ENCODE measurements at regions not wholly inside any gene's neighbourhood (a gene's known extent, or its start where the extent isn't known, plus 50 kb on each side); places are given as distances from the start of the nearest gene placed in this dataset.
"Not testable (repeated sequence)": the region's sequence is repeated elsewhere in the genome, so short reads cannot be mapped to it uniquely, and the experiment has no call there.

GRCh38 chrX:121823406-121823805 is 776.0 kb downstream of the GLUD2 start:
- no peaks in the 10 kb centered on the region for H3K27me3 Mint-ChIP-seq
- DNase-seq: no peak
- H3K9me3 Mint-ChIP-seq: no peaks in the 10 kb centered on the region
- H3K27ac Mint-ChIP-seq: no peak overlapping the region
- CTCF ChIA-PET: no interaction called here
- no peaks in the 10 kb centered on the region for H3K36me3 Mint-ChIP-seq
- no peaks in the 10 kb centered on the region for H3K4me1 Mint-ChIP-seq
- H3K4me3 Mint-ChIP-seq: no peak overlapping the region

DNA sequence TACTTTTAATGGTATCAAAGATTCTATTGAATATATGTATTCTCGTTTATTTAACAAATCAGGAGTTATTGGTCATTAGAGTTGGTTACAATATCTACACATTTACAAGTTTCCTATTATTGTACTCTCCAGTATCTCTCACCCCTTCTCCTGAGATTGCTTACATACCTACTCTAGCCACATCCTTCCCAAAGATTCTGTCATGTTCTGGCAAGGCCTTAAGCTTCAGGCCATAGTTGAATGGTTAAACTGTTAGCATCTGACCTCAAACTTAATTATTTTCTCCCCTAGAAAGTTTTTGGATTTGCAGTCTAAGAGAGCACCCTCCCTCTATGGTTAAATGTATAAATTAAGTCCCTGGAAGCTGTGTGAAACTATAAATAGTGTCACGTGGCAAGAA is 784.2 kb downstream of the GLUD2 start:
- CTCF ChIA-PET: no interaction called here
- H3K4me1 Mint-ChIP-seq: no peaks in the 10 kb centered on the region
- H3K9me3 Mint-ChIP-seq: no peaks in the 10 kb centered on the region
- H3K27ac Mint-ChIP-seq: no peak overlapping the region
- DNase-seq: no peak
- H3K4me3 Mint-ChIP-seq: no peak overlapping the region
- H3K27me3 Mint-ChIP-seq: no peaks in the 10 kb centered on the region
- no peaks in the 10 kb centered on the region for H3K36me3 Mint-ChIP-seq

DNA sequence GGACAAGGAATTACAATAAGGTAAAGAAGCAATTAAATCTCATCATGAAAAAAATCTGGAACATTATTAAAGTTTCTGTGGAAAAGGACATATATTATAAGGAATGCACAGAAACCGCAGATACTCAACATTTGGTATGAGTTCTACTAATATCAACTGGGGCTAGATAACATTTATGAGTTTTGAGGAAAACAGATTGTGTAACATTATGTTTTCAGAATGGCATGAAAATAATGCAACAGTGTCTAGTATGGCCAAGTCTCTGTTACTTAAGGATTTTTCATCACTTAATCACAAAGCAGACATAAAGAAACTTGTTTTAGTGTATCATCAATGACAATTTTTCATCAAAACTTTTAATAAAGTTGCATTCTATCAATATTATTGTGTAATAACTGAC is 785.0 kb downstream of the GLUD2 start:
- no peaks in the 10 kb centered on the region for H3K36me3 Mint-ChIP-seq
- no peak for DNase-seq

DNA sequence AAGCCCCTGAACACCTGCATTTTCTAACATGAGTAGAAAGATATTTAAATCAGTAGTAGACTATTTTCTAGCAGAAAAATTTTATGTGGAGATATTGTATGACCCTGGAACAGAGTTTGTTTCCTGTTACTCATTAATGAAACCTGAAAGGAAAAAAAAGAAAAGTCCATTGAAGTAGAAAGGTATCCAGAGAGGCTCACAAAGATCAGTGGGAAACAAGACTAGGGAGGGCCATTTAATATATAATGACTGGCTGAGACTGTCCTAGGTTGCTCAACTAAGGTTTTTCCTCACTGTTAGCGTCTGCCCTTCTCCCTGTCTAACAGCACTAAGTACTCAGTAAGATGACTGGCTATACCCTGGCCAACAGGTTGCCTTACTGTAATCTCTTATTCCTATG is 788.6 kb downstream of the GLUD2 start:
- H3K4me1 Mint-ChIP-seq: no peaks in the 10 kb centered on the region

More for the DNA sequence above, 785.0 kb downstream of the GLUD2 start:
- no peak overlapping the region for H3K27ac Mint-ChIP-seq
- no peaks in the 10 kb centered on the region for H3K4me1 Mint-ChIP-seq
- H3K4me3 Mint-ChIP-seq: no peak overlapping the region
- H3K9me3 Mint-ChIP-seq: no peaks in the 10 kb centered on the region
- no peaks in the 10 kb centered on the region for H3K27me3 Mint-ChIP-seq
- CTCF ChIA-PET: no interaction called here

DNA sequence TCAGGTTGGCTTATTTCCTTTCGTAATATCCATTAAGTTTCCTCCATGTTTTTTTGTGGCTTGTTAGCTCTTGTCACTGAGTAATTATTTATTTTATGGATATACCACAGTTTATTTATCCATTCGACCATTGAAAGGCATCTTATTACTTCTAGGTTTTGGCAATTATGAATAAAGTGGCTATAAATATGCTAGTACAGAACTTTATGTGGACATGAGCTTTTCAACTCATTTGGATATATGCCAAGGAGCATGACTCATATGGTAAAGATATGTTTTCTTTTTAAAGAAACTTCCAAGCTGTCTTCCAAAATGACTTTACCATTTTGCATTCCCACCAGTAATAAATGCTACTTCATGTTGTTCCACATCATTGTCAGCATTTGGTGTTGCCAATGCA is 803.6 kb downstream of the GLUD2 start:
- no peaks in the 10 kb centered on the region for H3K9me3 Mint-ChIP-seq
- no peaks in the 10 kb centered on the region for H3K36me3 Mint-ChIP-seq
- no peak overlapping the region for H3K27ac Mint-ChIP-seq

More for the DNA sequence above, 788.6 kb downstream of the GLUD2 start:
- CTCF ChIA-PET: no interaction called here
- no peaks in the 10 kb centered on the region for H3K27me3 Mint-ChIP-seq
- H3K4me3 Mint-ChIP-seq: no peak overlapping the region
- H3K36me3 Mint-ChIP-seq: no peaks in the 10 kb centered on the region
- no peaks in the 10 kb centered on the region for H3K9me3 Mint-ChIP-seq
- DNase-seq: no peak
- H3K27ac Mint-ChIP-seq: no peak overlapping the region

GRCh38 chrX:121853762-121854613 is 806.6 kb downstream of the GLUD2 start:
- H3K36me3 Mint-ChIP-seq: no peaks in the 10 kb centered on the region
- no peaks in the 10 kb centered on the region for H3K9me3 Mint-ChIP-seq
- DNase-seq: no peak
- no peaks in the 10 kb centered on the region for H3K27me3 Mint-ChIP-seq
- no peak overlapping the region for H3K4me3 Mint-ChIP-seq
- H3K27ac Mint-ChIP-seq: no peak overlapping the region
- no peaks in the 10 kb centered on the region for H3K4me1 Mint-ChIP-seq
- CTCF ChIA-PET: no interaction called here

More for the DNA sequence above, 803.6 kb downstream of the GLUD2 start:
- Mint-ChIP-seq H3K4me3 (no peak overlapping the region), H3K4me1 (no peaks in the 10 kb centered on the region), H3K27me3 (no peaks in the 10 kb centered on the region)
- no peak for DNase-seq
- CTCF ChIA-PET: no interaction called here

DNA sequence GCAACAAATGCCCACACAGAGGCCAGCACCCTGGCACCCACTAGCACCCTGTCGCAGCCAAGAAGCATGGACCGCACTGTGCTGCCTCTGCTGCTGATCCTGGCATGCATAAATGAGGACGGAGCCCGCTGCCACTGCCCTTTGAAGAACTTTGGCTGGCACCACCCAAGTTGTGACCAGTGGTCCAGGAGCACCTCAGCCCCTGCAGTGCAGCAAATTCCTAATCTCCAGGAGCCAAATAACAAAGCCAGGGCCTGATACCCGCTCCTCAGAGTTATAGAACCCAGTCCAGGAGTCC is 807.2 kb downstream of the GLUD2 start:
- H3K4me3 Mint-ChIP-seq: no peak overlapping the region
- no peaks in the 10 kb centered on the region for H3K36me3 Mint-ChIP-seq
- H3K27me3 Mint-ChIP-seq: no peaks in the 10 kb centered on the region
- no peaks in the 10 kb centered on the region for H3K4me1 Mint-ChIP-seq
- H3K9me3 Mint-ChIP-seq: no peaks in the 10 kb centered on the region
- CTCF ChIA-PET: no interaction called here
- no peak overlapping the region for H3K27ac Mint-ChIP-seq
- DNase-seq: no peak

DNA sequence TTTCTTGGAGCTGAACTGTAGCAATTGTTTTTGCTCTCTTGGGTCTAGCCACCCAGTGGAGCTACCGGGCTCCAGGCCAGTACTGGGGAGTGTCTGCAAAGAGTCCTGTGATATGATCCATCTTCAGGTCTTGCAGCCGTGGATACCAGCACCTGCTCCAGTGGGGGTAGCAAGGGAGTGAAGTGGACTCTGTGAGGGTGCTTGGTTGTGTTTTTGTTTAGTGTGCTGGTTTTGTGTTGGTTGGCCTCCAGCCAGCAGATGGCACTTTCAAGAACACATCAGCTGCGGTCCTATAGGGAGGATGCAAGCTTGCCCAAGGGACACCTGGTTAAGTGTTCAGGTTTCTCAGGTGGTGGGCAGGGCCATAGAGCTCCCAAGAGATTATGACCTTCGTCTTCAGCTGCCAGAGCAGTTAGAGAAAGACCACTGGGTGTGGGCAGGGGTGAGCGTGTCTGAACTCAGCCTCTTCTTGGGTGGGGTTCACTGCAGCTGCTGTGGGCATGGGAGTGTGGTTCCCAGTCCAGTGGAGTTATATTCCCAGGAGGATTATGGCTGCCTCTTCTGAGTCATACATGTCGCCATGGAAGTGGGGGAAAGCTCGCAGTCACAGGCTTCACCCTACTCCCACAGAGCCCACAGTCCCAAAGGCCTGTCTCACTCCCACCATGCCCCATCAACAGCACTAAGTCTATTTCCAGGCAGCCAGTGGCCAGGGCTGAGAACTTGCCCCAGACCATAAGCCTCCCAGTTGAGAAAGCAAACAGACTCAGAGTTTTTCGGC is 811.6 kb downstream of the GLUD2 start:
- H3K36me3 Mint-ChIP-seq: no peaks in the 10 kb centered on the region
- H3K4me1 Mint-ChIP-seq: no peaks in the 10 kb centered on the region
- CTCF ChIA-PET: no interaction called here
- no peak overlapping the region for H3K4me3 Mint-ChIP-seq
- no peak overlapping the region for H3K27ac Mint-ChIP-seq
- H3K27me3 Mint-ChIP-seq: no peaks in the 10 kb centered on the region
- no peaks in the 10 kb centered on the region for H3K9me3 Mint-ChIP-seq
- no peak for DNase-seq

GRCh38 chrX:121863976-121864375 is 816.6 kb downstream of the GLUD2 start:
- Mint-ChIP-seq H3K4me1 (no peaks in the 10 kb centered on the region), H3K27ac (no peak overlapping the region), H3K36me3 (no peaks in the 10 kb centered on the region), H3K27me3 (no peaks in the 10 kb centered on the region), H3K4me3 (no peak overlapping the region), H3K9me3 (no peaks in the 10 kb centered on the region)
- no peak for DNase-seq
- CTCF ChIA-PET: no interaction called here

DNA sequence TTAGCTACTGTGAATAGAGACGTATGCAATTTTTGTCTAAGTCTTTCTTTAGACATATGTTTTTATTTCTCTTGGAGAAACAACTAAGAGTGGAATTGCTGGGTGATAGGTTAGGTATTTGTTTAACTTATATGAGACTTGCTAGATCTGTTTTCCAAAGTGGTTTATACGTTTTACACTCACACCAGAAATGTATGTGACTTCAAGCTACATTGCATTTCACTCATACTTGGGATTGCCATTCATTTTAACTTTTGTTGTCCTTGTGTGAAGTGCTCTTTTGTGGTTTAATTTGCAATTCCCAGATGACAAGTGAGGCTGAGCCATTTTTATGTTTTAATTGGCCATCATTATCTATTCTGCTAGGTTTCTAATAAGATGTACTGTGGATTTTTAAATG is 817.2 kb downstream of the GLUD2 start:
- H3K9me3 Mint-ChIP-seq: no peaks in the 10 kb centered on the region
- DNase-seq: no peak
- no peaks in the 10 kb centered on the region for H3K27me3 Mint-ChIP-seq
- CTCF ChIA-PET: no interaction called here
- no peak overlapping the region for H3K4me3 Mint-ChIP-seq
- no peak overlapping the region for H3K27ac Mint-ChIP-seq
- H3K36me3 Mint-ChIP-seq: no peaks in the 10 kb centered on the region
- no peaks in the 10 kb centered on the region for H3K4me1 Mint-ChIP-seq

- CTCF ChIA-PET: no interaction called here
- H3K4me1 Mint-ChIP-seq: no peaks in the 10 kb centered on the region
- no peaks in the 10 kb centered on the region for H3K9me3 Mint-ChIP-seq
- no peak overlapping the region for H3K27ac Mint-ChIP-seq
- DNase-seq: no peak
- no peak overlapping the region for H3K4me3 Mint-ChIP-seq
- H3K27me3 Mint-ChIP-seq: no peaks in the 10 kb centered on the region
- H3K36me3 Mint-ChIP-seq: no peaks in the 10 kb centered on the region
These were observed 822.6 kb downstream of the GLUD2 start for GRCh38 chrX:121869876-121870477.

DNA sequence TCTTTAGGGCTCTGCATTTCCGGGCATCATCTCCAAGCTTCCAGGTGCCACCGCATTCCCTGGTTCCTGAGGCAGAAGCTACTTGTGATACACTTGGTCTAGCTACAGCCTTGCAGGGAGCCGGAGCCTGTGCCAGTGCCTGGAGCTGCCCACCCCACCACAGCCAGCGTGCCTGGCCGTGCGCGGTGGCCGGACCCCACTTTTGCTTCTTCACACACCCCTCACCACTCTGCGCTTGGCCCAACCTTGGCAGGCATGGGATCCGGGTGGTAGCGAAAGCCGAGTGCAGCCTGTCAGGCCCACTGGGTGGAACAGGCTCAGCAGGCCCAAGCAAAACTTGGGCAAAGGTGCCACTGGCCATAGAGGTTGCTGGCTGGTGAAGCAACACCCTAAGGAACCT is 823.7 kb downstream of the GLUD2 start:
- CTCF ChIA-PET: no interaction called here
- Mint-ChIP-seq H3K4me3 (no peak overlapping the region), H3K36me3 (no peaks in the 10 kb centered on the region), H3K4me1 (no peaks in the 10 kb centered on the region), H3K9me3 (no peaks in the 10 kb centered on the region), H3K27ac (no peak overlapping the region), H3K27me3 (no peaks in the 10 kb centered on the region)
- DNase-seq: no peak

DNA sequence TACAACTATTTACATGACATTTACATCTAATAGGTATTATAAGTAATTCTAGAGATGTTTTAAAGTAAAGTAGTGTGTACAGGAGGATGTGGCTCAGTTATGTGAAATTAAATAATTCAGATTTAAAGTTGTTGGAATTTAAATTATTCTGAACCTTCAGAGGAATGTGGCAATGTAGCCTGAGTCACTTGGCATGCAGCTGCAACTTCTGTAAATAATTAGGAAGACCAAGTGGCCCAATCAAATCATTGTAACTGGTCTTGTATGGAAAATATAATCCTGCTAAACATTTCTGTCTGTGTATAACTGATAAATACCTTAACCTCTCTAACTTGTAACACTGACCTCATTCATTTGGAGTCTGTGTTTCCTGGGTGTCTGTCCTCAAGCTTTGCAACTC is 828.9 kb downstream of the GLUD2 start:
- Mint-ChIP-seq H3K4me3 (no peak overlapping the region), H3K27ac (no peak overlapping the region), H3K27me3 (no peaks in the 10 kb centered on the region), H3K36me3 (no peaks in the 10 kb centered on the region), H3K4me1 (no peaks in the 10 kb centered on the region), H3K9me3 (no peaks in the 10 kb centered on the region)
- DNase-seq: no peak
- CTCF ChIA-PET: no interaction called here

DNA sequence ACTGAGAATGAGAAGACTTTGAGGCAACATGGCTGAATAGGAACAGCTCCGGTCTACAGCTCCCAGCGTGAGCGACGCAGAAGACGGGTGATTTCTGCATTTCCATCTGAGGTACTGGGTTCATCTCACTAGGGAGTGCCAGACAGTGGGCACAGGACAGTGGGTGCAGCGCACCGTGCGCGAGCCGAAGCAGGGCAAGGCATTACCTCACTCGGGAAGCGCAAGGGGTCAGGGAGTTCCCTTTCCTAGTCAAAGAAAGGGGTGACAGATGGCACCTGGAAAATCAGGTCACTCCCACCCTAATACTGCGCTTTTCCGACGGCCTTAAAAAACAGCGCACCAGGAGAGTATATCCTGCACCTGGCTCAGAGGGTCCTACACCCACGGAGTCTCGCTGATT is 829.9 kb downstream of the GLUD2 start:
- DNase-seq, CTCF ChIA-PET, H3K9me3 Mint-ChIP-seq, H3K36me3 Mint-ChIP-seq, H3K4me1 Mint-ChIP-seq, H3K4me3 Mint-ChIP-seq, H3K27ac Mint-ChIP-seq, H3K27me3 Mint-ChIP-seq: not testable (repeated sequence)

- no peaks in the 10 kb centered on the region for H3K9me3 Mint-ChIP-seq
These were observed 839.1 kb downstream of the GLUD2 start for GRCh38 chrX:121886557-121886956.

More at GRCh38 chrX:121886557-121886956, 839.1 kb downstream of the GLUD2 start:
- Mint-ChIP-seq H3K27me3 (no peaks in the 10 kb centered on the region), H3K36me3 (no peaks in the 10 kb centered on the region), H3K27ac (no peak overlapping the region), H3K4me3 (no peak overlapping the region), H3K4me1 (no peaks in the 10 kb centered on the region)
- DNase-seq: no peak
- CTCF ChIA-PET: no interaction called here
